ENCODE measurements at regions not wholly inside any gene's neighbourhood (a gene's known extent, or its start where the extent isn't known, plus 50 kb on each side); places are given as distances from the start of the nearest gene placed in this dataset.

DNA sequence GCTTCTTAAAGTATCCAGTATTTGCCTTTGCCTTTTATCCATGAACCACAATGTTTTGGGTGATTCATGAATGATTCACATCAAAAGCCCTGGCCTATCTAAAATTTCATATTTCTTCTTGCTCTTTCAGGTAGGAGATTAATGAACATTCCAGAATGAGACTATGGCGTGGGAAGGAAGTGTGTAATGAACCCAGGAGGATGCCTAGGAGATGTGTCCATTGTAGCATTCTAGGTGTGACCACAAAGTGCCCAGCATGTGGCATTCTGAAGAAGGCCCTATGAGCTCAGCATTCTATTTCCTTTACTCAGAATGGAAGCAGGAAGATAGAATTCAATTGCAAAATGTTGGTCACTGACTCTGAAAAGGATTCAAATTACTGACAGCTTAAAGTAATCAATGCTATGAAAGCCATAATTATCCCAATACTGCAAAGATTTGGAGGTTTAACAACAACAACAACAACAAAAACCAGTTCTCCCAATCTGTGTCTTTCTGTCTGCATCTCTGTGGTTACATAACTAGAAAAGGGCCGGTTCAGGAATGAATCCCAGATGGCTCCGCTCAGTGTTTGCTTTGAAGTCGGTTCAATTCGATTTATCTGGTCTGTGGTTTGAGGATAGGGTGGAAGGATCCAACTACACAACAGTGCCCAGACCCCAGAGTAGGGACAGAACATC lies 126.7 kb downstream of the FOXD1 start:
- TF ChIP-seq ZNF384 (IDR thresholded peaks at IDR 0.05; ENCODE audit: borderline replicate concordance, low read depth, low read length) (no peak), ZNF24 (IDR thresholded peaks at IDR 0.05) (no peak)
